Activated T-helper 2 cell treated with anti-CD3 and anti-CD28 coated beads, Interferon-gamma antibody, Interleukin-2, Interleukin-4, amounts not matched to agents 10 μg/mL and 5 μg/mL and 100 μg/mL, durations not matched to agents 14 hours and 24 hours and 36 hours (primary cell): ENCODE measurements at regions not wholly inside any gene's neighbourhood (a gene's known extent, or its start where the extent isn't known, plus 50 kb on each side); places are given as distances from the start of the nearest gene placed in this dataset.

Experiments
- DNase-seq: peaks from one replicate; pipeline ENCODE4 v3.0.0; 2021; ENCODE audit warnings: low spot score
- H3K27ac Mint-ChIP-seq: one replicate; pipeline ENCODE4 v1.8.0; 2021; ENCODE audit warnings: mixed read lengths
- H3K27me3 Mint-ChIP-seq: one replicate; pipeline ENCODE4 v1.8.0; 2021; ENCODE audit warnings: low read depth, mixed read lengths
- H3K36me3 Mint-ChIP-seq: one replicate; pipeline ENCODE4 v1.8.0; 2021; ENCODE audit warnings: low read depth, mixed read lengths
- H3K4me1 Mint-ChIP-seq: one replicate; pipeline ENCODE4 v1.8.0; 2021; ENCODE audit warnings: low read depth, mixed read lengths
- H3K4me3 Mint-ChIP-seq: one replicate; pipeline ENCODE4 v1.8.0; 2021; ENCODE audit warnings: low read depth, mild to moderate bottlenecking, moderate library complexity, mixed read lengths
- H3K9me3 Mint-ChIP-seq: one replicate; pipeline ENCODE4 v1.8.0; 2021; ENCODE audit warnings: mixed read lengths
- intact Hi-C: fragments of 100-400 bp; cut with micrococcal nuclease; formaldehyde crosslinking; loops from one replicate; pipeline ENCODE4 v1.15.1; 2023

GRCh38 chr1:24996983-24997893, 67.2 kb upstream of the RUNX3 start:
- peaks cover 50% of the 10 kb centered on the region for H3K4me1 Mint-ChIP-seq
- no peak for DNase-seq
- H3K9me3 Mint-ChIP-seq: peaks cover 5% of the 10 kb centered on the region
- H3K27me3 Mint-ChIP-seq: no peaks in the 10 kb centered on the region
- H3K36me3 Mint-ChIP-seq: peaks cover 9% of the 10 kb centered on the region
- peak overlapping the region; percentile 3 for H3K27ac Mint-ChIP-seq
- H3K4me3 Mint-ChIP-seq: no peak overlapping the region
- intact Hi-C loops: no loop called here

GRCh38 chr1:24996456-24996855, 66.4 kb upstream of the RUNX3 start:
- intact Hi-C loops: no loop called here
- peaks cover 5% of the 10 kb centered on the region for H3K9me3 Mint-ChIP-seq
- H3K4me3 Mint-ChIP-seq: no peak overlapping the region
- DNase-seq: no peak
- H3K4me1 Mint-ChIP-seq: peaks cover 56% of the 10 kb centered on the region
- peaks cover 9% of the 10 kb centered on the region for H3K36me3 Mint-ChIP-seq
- no peaks in the 10 kb centered on the region for H3K27me3 Mint-ChIP-seq
- peak overlapping the region; percentile 3 for H3K27ac Mint-ChIP-seq

GRCh38 chr1:24995661-24996060, 65.6 kb upstream of the RUNX3 start:
- no peak overlapping the region for H3K4me3 Mint-ChIP-seq
- no peaks in the 10 kb centered on the region for H3K27me3 Mint-ChIP-seq
- no peak for DNase-seq
- H3K27ac Mint-ChIP-seq: no peak overlapping the region
- H3K36me3 Mint-ChIP-seq: peaks cover 9% of the 10 kb centered on the region
- H3K9me3 Mint-ChIP-seq: peaks cover 5% of the 10 kb centered on the region
- H3K4me1 Mint-ChIP-seq: peaks cover 54% of the 10 kb centered on the region
- intact Hi-C loops: no loop called here

GRCh38 chr1:24995140-24995539, 65.1 kb upstream of the RUNX3 start:
- intact Hi-C loops: no loop called here
- Mint-ChIP-seq H3K36me3 (peaks cover 9% of the 10 kb centered on the region), H3K4me3 (no peak overlapping the region), H3K27me3 (no peaks in the 10 kb centered on the region), H3K9me3 (peaks cover 5% of the 10 kb centered on the region), H3K4me1 (peaks cover 55% of the 10 kb centered on the region), H3K27ac (peak overlapping the region; percentile 40)
- DNase-seq: no peak

DNA sequence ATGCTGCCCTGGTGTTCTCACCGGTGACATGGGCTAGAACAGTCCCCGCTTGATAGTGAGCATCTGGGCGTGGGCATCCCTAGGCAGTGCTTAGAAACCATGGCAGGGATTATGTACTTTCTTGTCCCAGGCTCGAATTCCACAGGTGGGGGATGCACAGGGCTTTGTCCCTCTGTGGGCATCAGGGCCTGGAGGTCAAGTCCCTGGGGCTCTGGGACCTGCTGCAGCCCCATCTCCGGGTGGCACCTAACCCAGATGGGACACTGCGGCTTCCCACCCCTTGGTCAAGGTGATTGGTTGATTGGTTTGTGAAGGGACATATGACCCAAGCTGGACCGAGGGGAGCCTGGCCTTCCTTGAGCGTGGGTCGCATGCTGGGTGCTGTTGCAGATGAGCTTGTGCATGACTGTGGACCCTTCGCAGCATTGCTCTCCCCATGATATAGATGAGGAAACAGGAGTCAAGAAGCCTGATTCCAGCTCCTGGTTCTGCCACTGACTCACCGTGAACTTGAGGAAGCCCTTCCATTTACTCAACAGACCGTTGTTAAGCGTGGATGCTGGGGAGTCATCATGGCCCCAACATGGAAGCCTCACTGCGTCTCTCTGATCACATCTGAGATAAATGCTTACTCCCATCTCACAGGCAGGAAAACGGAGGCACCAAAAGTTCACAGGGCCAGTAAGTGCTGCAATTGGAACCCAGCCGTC, 64.0 kb upstream of the RUNX3 start:
- intact Hi-C loops: loop anchor here (2.0 kb wide), 1 partner anchor 35 kb away; no protein-coding TSS in a partner anchor
- Mint-ChIP-seq H3K9me3 (peaks cover 5% of the 10 kb centered on the region), H3K4me3 (no peak overlapping the region)

DNA sequence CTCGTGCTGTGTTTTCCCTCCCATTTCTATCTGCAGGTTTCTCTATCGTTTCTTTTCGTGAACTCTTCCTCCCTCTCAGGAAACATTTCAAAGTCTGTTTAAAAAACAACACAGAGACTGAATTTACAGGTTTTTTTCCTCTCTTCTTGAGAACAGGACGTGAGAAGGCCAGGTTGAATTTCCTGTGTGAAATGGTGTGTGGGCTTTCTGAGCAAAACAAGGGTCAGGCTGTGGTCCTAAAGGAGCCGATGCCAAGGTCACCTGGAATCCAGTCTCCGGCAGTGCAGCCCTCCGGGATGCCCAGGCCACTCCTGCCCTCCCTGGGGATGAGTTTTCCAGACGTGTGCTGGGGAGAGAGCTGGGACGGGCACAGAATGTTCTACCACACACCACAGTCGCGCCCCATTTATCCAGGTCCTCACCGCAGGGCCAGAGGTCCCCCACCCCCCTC, 62.7 kb upstream of the RUNX3 start:
- H3K27me3 Mint-ChIP-seq: peaks cover 2% of the 10 kb centered on the region
- no peak for DNase-seq
- peak overlapping the region; percentile 13 for H3K4me3 Mint-ChIP-seq
- peaks cover 5% of the 10 kb centered on the region for H3K9me3 Mint-ChIP-seq
- H3K27ac Mint-ChIP-seq: peak overlapping the region; percentile 91
- H3K4me1 Mint-ChIP-seq: peaks cover 69% of the 10 kb centered on the region
- H3K36me3 Mint-ChIP-seq: peaks cover 9% of the 10 kb centered on the region
- intact Hi-C loops: loop anchor here (2.0 kb wide), 1 partner anchor 36 kb away; no protein-coding TSS in a partner anchor

More for the DNA sequence above, 64.0 kb upstream of the RUNX3 start:
- H3K4me1 Mint-ChIP-seq: peaks cover 60% of the 10 kb centered on the region
- no peak for DNase-seq
- H3K36me3 Mint-ChIP-seq: peaks cover 9% of the 10 kb centered on the region
- no peak overlapping the region for H3K27ac Mint-ChIP-seq
- H3K27me3 Mint-ChIP-seq: no peaks in the 10 kb centered on the region

- Mint-ChIP-seq H3K4me3 (peak overlapping the region; percentile 13), H3K27ac (peak overlapping the region; percentile 91), H3K9me3 (peaks cover 4% of the 10 kb centered on the region), H3K36me3 (peaks cover 8% of the 10 kb centered on the region), H3K4me1 (peaks cover 71% of the 10 kb centered on the region), H3K27me3 (peaks cover 2% of the 10 kb centered on the region)
- no peak for DNase-seq
- intact Hi-C loops: loop anchor here (2.0 kb wide), 1 partner anchor 37 kb away; no protein-coding TSS in a partner anchor
Measured at GRCh38 chr1:24992124-24992760, 62.2 kb upstream of the RUNX3 start.

DNA sequence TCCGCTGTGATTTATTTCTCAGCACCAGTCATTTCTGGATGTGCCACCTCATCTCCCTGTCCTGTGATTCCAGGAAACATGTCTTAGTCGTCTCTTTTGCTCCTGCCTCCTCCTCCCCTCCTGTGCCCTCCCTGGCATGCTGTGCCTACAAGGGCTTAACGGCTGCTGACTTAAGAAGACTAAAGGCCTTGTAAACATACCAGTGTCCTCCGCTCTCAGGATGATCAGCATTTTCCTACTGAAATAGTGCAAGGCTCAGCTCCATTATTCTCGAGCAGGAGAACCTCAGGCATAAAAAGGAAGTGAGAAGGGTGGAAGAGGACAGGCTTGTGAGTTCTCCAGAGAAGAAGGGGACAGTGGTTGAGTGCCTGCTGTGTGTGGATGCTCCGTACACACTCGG, 61.6 kb upstream of the RUNX3 start:
- peak overlapping the region; percentile 91 for H3K27ac Mint-ChIP-seq
- intact Hi-C loops: loop anchor here (2.0 kb wide), 3 partner anchors 15 to 37 kb away; no protein-coding TSS in a partner anchor
- peaks cover 65% of the 10 kb centered on the region for H3K4me1 Mint-ChIP-seq
- H3K27me3 Mint-ChIP-seq: peaks cover 2% of the 10 kb centered on the region
- no peak for DNase-seq
- peak overlapping the region; percentile 22 for H3K4me3 Mint-ChIP-seq
- peaks cover 3% of the 10 kb centered on the region for H3K36me3 Mint-ChIP-seq
- H3K9me3 Mint-ChIP-seq: no peaks in the 10 kb centered on the region

DNA sequence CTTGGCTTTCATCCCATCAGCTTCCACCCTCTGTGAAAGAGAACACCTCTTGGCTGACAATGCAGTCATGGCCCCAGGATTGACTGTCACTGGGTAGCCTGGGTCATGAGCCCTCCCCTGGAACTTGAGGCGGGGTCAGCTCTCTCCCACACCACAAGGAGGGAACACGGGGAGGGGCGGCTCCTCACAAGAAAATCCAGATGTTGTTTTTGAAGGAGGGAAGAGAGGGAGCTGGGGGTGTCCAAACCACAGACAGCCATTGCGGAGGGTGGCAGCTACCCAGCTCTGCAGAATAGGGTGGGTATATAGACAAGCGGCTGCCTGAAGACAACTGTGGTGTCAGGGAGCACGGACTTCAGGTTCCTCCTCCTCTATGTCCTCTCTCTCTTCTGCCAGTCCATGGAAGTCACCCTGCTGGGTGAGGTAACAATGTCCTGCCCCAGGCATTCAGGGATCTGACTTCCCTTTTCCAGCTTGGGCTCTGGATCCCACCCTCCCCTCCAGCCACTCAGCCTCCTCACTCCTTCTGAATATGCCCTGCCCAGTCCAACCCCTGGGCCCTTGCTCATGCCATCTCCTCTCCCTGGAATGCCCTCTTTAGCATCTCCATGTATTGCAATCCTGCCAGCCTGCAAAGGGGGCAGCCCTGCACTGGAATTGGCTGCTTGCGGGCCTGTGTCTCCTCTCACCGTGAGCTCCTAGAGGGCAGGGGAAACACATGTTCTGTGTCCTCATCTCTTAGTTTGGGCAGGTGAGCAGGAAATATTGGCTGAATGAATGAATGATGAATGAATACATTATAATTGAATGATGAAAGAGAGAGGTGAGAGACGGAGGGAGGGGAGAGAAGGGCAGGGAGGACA, 60.9 kb upstream of the RUNX3 start:
- Mint-ChIP-seq H3K9me3 (no peaks in the 10 kb centered on the region), H3K27me3 (peaks cover 2% of the 10 kb centered on the region), H3K4me1 (peaks cover 62% of the 10 kb centered on the region), H3K27ac (peak overlapping the region; percentile 15), H3K36me3 (no peaks in the 10 kb centered on the region), H3K4me3 (no peak overlapping the region)
- no peak for DNase-seq
- intact Hi-C loops: loop anchor here (2.0 kb wide), 2 partner anchors 16 to 24 kb away; no protein-coding TSS in a partner anchor

- intact Hi-C loops: loop anchor here (2.0 kb wide), 2 partner anchors 17 to 23 kb away; no protein-coding TSS in a partner anchor
- Mint-ChIP-seq H3K36me3 (no peaks in the 10 kb centered on the region), H3K9me3 (no peaks in the 10 kb centered on the region), H3K27ac (no peak overlapping the region), H3K4me3 (no peak overlapping the region), H3K4me1 (peaks cover 67% of the 10 kb centered on the region), H3K27me3 (peaks cover 2% of the 10 kb centered on the region)
- no peak for DNase-seq
Measured at GRCh38 chr1:24990136-24990535, 60.1 kb upstream of the RUNX3 start.

GRCh38 chr1:24989082-24989481, 59.0 kb upstream of the RUNX3 start:
- no peak overlapping the region for H3K4me3 Mint-ChIP-seq
- intact Hi-C loops: no loop called here

GRCh38 chr1:24988558-24988912, 58.5 kb upstream of the RUNX3 start:
- Mint-ChIP-seq H3K27ac (no peak overlapping the region), H3K36me3 (no peaks in the 10 kb centered on the region), H3K9me3 (no peaks in the 10 kb centered on the region), H3K27me3 (peaks cover 2% of the 10 kb centered on the region), H3K4me3 (no peak overlapping the region), H3K4me1 (peaks cover 76% of the 10 kb centered on the region)
- intact Hi-C loops: no loop called here
- no peak for DNase-seq

More at GRCh38 chr1:24989082-24989481, 59.0 kb upstream of the RUNX3 start:
- peaks cover 2% of the 10 kb centered on the region for H3K27me3 Mint-ChIP-seq
- H3K4me1 Mint-ChIP-seq: peaks cover 72% of the 10 kb centered on the region
- H3K27ac Mint-ChIP-seq: no peak overlapping the region
- no peak for DNase-seq
- H3K9me3 Mint-ChIP-seq: no peaks in the 10 kb centered on the region
- H3K36me3 Mint-ChIP-seq: no peaks in the 10 kb centered on the region
